NCI-H1048 (cell line): ENCODE measurements at regions not wholly inside any gene's neighbourhood (a gene's known extent, or its start where the extent isn't known, plus 50 kb on each side); places are given as distances from the start of the nearest gene placed in this dataset.

Source experiments
- DNase-seq: peaks from one replicate; lab custom pipeline; 2025; lab: John Stamatoyannopoulos, UW

DNA sequence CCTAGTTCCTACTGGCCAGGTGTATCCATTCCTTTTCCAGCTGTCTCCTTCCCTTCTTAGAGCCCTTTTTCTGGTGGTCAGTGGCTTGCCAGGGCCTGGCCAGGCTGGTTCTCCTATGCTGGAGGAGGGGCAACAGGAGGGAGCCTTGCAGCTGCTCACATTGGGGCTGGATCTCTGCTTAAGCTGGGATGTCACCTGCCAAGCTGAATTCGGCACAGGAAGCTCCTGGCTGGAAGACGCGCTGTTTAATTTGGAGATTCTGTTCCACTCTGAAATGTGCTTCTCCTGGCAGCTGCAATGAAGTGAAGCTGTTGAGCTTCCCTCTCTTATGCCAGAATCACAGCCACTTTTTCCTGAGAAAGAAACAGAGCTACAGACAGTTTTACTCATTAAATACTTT is 56.0 kb upstream of the POU3F1 start:
- no peak for DNase-seq

DNA sequence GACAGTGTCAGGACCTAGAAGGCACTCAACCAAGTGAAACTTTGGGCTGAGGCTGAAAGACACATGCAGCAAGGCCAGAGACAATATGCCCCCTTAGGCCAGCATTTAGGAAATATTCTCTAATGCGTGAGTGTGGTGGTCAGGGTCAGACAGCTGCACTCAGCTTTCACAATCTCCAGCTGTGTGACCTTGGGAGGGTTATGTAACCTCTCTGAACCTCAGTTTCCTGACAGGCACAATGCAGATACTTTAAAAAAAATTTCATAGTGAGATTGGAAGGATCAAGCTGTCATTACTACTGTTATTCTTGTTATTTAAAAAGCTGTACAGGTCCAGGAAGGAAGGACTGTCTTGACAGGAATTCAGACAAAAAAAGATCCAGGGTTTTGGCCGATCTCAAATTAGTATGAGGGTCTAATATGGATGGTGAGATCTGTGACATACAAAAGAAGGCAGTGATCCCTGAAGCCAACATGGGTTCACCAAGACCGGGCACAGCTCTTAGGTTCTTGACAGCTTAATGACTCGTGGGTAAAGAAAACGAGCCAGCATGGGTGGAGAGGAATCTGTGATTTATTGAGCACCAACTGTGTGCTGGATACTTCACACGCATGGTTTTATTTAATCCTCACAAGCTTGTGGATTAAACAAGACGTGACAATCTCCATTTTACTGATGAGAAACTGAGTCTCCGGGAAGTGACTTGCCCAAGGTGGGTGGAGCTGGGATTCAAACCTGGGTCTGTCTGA is 54.6 kb upstream of the POU3F1 start:
- no peak for DNase-seq

DNA sequence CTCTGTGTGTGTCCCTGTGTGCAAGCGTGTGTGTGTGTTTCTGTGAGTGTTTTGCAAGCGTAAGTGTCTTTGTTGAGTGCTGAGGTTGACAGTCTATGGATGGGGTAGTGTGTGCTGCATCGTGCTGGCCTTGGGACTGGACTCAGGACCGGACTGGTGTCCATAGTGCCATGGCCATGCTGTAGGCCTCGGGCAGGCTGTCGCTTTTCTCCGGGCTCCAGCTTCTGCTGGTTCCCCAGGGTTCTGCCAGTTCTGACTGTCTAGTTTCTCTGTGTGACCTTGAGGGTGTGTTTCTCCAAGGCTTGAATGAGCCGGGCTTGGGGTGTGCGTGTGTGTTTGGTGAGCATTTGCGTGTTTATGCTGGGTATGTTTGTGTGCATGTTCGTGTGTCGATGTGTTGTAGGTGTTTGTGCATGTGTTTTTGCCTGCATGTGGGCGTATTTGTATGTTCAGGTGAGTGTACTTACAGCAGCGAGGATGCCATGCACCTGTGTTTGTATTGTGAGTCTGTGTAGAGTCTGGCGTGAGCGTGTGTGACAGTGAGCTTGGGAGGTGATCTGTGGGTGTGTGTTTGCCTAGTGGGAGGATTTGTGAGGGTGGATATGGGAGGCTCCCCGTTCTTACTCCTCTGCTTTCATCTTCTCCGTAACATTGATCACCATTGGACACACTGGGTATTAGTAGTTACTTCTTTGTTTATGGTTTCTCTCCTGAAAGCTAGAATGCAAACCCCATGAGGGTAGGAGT is 51.7 kb upstream of the POU3F1 start:
- DNase-seq, result no peak

DNA sequence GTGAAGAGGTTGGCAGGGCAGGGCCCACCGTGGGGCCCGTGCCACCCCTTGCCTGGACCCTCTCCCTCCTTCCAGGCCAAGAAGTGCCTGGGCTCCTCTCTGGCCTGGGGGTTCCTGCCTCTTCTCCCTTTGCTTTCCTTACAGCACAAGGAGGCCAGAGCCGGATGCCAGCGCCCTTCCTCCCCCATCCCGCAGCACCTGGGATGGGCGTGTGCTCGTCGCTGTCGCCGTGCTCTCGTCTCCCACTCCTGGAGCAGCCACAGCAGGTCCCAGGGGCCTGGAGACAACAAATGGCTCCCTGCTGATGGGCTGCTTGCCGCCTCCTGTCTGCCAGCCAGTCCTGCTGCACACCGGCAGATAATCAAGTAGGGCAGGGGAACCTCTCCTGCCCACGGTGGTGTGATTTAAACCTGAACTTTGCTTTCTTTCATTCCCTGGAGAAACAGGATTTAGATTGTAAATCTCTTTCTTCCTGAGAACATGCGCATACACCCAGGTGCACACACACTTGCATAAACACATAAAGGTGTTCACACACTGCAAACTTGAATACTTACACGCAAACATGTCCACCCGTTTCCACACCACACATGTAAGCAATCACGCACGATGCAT is 50.8 kb upstream of the POU3F1 start:
- DNase-seq, result no peak
